DMS79 (cell line): ENCODE measurements at regions not wholly inside any gene's neighbourhood (a gene's known extent, or its start where the extent isn't known, plus 50 kb on each side); places are given as distances from the start of the nearest gene placed in this dataset.
"Not testable (repeated sequence)": the region's sequence is repeated elsewhere in the genome, so short reads cannot be mapped to it uniquely, and the experiment has no call there.

ENCODE experiments used
- DNase-seq: peaks from one replicate; lab custom pipeline; 2025; lab: John Stamatoyannopoulos, UW

DNA sequence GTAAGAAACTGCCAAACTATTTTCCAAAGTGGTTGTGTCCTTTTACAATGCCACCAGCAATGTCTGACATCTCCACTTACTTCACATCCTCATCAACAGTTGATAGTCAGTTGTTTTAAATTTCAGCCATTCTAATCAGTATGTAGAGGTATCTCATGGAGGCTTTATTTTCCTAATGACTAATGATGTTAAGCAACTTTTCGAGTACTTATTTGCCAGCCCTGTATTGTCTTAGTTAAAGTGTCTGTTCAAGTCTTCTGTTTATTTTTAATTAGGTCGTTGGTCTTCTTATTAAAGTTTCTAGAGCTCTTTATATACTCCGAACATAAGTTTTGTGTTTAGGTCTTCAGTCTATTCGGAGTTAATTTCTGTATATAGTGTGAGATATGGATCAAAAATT is 54.9 kb upstream of the NBPF12 start:
- DNase-seq, result not testable (repeated sequence)

DNA sequence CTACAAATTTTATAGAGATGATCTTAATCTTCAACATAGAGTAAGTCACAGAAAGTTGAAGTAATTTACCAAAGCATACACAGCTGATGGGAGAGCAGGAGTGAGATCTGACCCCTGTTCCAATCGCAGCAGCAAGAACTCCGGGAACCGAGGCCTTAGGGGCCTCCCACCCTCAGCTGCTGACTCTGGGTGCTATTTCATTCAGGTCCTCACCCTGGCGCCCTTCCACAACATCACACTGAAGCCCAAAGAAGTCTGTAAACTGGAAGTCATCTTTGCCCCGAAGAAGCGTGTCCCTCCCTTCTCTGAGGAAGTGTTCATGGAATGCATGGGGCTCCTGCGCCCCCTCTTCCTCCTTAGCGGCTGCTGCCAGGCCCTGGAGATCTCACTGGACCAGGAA is 57.0 kb upstream of the NBPF12 start:
- not testable (repeated sequence) for DNase-seq

DNA sequence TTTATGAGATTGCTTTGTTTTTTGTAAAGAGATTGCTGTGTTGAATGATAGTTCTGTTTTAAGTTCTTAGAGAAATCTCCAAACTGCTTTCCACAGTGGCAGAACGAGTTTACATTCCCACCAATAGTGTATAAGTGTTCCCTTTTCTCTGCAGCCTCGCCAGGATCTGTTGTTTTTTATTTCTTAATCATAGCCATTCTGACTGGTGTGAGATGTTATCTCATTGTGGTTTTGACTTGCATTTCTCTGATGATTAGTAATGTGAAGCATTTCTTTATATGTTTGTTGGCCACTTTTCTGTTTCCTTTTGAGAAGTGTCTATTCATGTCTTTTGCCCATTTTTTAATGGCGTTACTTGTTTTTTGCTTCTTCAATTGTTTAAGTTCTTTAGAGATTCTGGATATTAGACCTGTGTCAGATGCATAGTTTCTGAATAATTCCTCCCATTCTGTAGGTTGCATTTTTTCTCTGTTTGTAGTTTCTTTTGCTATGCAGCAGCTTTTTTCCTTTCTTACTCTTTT is 74.3 kb upstream of the NBPF12 start:
- DNase-seq, result not testable (repeated sequence)

DNA sequence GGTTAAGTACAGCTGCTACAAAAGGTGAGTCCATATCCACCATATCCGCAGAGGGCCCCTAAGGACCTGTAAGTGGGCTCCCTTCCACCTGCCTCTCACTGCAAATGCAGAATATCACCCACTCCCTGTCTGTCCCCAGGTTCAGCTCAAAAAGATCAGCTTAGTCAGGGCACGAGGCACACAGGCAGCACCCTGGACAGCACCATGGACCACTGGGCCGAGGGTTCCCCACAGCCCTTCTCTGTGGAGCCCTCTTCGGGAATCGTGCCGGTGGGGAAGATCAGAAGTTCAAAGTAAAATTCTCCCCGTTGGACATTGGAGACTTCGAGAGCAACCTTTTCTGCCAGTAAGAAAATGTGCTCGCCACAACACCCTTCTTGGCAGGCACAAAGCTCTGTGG is 85.0 kb upstream of the NBPF12 start:
- not testable (repeated sequence) for DNase-seq

DNA sequence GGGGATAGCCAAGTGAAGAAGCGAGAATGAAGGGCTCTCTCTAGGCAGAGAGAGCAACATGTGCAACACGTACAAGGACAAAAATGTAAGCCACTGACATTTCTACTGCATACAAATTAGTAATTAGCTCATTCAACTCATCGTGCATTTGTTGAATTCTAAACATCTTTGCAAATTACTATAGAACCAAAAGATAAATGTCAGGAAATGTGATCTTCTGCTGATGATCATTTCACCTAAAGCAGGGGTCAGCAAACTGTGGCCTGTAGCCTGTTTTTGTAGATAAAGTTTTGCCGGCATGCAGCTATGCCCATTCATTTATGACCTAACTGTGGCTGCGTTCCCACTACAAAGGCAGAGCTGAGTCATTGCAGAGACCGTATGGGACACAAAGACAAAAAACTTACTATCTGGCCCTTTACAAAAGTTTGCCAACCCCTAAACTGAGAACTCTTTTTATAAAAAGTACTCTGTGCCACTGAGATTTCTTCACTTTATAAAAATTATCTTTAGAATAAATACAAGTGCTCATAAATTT is 87.7 kb upstream of the NBPF12 start:
- not testable (repeated sequence) for DNase-seq

DNA sequence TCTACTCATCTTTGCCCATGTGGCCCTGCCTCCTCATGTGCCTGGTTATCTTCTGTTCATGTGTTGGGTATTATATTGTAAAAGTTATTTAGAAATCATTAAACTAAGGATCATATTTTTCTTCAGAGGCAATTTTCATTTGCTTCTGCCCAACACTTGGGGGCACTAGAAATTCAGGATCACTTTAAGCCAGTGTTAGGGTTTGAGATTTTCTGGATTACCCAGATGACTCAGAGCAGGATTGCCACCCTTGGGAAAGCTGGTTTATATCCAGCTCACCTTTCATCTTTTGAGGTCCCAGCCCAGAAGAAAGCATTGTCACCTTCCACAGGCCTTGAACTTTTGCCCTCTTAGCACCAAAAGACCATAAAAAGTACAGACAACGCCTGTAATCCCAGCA is 99.4 kb upstream of the NBPF12 start:
- not testable (repeated sequence) for DNase-seq

DNA sequence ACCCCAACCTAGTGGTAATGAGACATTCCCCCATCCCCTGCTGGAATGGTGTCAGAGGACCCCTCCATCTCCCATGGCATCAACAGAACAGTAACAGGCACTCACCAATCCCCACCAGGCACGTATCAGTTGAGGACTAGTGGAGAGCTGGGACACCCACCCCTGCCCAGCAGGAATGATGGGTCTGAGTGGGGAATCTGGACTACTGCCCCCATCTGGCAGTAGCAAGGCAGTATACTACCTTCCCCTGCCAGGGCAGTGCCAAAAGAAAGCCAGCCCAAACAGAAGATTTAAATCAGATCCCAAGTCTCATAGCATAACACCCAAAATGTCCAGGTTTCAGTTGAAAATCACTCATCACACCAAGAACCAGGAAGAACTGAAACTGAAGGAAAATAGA is 111.2 kb upstream of the NBPF12 start:
- not testable (repeated sequence) for DNase-seq

DNA sequence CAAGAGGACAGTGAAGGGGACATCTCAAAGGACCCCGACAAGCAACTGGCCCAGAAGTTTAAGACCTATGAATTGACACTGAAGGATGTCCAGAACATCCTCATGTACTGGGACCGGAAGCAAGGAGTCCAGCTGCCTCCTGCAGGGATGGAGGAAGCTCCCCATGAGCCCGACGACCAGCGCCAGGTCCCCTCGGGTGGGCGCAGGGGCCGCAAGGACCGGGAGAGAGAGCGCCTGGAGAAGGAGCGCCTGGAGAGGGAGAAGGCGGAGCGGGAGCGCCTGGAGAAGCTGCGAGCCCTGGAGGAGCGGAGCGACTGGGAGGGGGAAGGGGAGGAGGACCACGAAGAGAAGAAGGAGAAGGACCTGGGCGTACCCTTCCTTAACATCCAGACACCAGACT is 143.9 kb upstream of the NBPF12 start:
- DNase-seq, result not testable (repeated sequence)

DNA sequence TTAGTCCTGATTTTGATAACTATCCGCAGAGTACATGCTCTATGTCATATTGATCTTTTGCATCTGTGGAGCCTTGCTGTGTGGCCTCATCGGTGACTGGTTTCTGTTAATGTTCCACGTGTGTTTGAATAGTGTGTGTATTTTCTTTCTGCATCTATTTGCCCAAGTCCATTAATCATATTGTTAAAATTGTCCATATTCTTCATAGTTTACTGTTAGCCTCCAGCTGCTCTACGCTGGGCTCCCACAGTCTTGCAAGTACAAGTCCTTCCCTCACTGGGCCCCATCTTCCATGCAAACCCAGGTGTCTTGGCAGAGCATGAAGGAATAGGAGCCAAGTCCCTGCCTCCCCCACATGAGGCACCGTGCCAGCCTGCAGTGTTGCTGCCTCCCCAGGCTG is 145.4 kb upstream of the NBPF12 start:
- DNase-seq, result not testable (repeated sequence)

DNA sequence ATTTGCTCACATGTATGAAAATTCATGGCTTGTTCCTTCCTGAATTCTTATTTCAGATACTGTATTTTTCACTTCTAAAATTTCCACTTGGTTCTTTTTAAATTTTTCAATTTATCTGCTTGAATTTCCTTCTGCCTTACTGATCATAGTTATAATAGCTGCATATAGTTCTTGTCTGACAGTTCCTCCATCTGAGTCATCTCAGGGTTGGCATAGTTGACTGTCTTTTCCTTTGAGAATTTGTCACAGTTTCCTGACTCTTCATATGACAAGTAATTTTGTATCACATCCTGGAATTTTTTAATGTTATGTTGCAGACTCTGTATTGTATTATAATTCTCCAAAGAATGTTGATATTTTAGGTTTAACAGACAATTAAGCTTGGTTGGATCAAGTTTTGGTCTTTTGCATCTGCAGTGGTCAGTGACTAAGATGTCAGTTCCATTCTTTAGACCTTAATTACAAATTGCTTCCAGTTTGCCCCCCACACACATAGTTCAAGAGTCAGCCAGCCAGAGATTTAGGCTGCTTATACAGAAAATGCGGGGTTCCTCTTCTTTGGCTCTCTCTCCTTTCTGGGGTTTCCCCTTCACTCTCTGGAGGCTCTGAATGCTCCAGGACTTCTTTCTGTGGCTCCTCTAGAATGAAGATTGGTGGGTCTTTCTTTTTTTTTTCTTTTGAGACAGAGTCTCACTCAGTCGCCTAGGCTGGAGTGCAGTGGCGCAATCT is 153.7 kb upstream of the NBPF12 start:
- DNase-seq, result not testable (repeated sequence)

DNA sequence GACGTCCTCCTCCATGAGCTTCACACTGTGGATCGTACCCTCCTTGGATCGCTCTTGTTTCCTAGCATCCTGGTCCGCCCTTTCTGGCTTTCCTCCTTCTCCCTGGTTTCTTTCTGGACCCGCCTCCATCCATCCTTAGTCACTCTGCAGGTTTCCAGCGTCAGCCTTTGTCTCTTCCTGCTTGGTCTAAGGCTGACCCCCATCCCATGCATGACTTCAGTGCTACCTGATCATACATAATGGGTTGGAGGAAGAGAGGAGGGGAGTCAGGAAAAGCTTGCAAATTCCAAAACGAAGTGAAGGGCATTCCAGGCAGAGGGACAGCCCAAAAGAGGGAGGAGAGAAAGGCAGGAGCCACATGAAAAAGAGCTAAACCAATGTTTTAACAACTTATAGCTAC is 156.9 kb upstream of the NBPF12 start:
- not testable (repeated sequence) for DNase-seq

DNA sequence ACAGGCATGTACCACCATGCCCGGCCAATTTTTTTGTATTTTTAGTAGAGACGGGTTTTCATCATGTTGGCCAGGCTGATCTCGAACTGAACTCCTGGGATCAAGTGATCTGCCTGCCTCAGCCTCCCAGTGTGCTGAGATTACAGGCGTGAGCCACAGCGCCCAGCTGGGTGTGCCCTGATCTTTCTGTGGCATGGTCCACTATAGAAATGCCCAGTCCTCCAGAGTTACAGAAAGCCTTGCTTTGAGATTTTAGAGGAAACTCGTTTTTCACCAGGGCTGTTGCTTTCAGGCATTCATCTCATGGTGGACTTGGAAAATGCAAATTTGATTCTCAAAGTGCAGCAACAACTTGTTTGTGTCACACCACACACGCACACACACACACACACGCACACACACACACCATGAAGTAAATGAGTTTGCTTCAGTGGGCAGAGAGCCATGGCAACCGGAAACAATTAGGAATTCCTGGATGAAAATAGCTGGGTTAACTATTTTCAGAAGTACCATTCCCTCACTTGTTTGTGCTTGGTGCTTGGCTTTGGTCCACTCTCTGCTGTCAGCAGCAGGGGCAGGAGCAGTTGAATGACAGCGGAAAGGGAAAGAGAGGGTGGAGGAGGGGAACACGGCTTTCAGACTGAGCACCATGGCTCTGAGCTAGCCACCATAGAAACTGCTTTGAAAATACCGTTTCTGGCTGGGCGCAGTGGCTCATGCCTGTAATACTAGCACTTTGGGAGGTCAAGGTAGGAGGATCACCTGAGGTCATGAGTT is 160.1 kb upstream of the NBPF12 start:
- DNase-seq, result not testable (repeated sequence)

DNA sequence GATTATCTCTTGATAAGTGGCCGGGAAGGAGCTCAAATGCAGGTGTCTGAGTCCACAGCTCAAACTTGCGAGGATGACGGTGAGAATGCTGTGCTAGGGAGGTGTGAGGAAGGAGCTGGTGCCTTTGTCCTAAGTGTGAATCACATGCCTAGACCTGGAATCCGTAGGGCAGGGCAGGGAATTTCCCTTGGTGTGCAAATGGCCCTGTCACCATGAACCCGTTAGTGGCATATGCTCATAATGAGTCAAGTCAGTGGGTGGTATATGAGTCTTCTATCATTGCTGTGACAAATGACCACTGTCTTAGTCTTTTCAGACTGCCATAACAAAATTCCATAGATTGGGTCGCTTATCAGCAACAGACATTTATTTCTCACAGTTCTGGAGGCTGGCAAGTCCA is 163.1 kb upstream of the NBPF12 start:
- not testable (repeated sequence) for DNase-seq

DNA sequence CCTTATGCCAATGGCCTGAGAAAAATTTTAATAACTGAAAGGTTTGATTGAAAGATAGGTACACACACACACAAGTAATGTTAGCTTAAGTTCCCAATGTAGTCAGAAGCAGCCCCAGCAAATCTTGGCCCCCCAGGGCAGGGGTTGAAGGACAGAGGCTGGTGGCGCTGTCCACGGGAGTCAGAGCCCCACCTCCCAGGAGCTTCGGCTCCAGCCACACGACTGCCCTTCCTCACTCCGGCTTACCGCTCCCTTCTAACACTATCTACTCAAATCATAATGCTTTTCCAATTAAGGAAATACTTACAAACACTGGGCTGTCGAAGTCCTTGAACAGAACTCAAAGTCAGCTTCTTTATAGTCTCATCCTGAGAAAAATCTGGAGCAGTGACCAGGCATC is 163.9 kb upstream of the NBPF12 start:
- not testable (repeated sequence) for DNase-seq

DNA sequence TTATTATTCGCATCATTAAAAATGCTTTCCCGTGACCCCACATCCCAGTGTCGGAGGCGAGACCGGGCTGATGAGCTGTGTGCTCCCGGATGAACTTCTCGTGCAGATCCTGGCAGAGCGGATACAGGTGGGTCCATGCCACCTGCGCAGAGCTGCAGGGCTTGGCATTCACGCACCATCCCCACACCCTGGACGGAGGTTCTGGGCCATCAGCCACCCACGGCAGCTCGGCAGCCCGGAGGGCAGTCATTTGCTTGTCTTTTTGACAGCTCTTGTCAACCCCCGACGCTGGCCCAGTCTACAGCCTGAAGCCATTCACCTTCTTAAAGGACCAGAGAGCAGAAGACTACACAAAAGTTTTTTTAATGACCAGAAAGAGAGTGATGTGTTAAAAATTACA is 166.7 kb upstream of the NBPF12 start:
- not testable (repeated sequence) for DNase-seq

DNA sequence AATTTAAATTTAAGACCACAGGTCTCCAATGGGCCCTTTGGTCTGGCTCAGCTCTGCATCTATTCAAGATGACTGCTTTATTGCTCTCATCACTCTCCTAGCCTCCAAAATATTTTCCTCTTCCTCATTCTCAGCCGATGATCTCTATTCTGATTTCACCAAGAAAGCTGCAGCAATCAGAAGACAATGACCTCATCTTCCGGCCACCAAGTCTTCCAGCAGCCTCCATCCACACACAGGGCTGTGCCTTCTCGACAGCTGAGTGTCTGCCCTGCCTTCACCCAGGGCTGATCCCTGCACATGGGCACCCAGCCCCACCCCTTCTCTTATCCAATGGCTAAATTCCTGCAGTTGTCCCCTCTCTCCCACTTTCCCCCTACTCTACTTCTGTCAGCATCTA is 167.1 kb upstream of the NBPF12 start:
- DNase-seq, result not testable (repeated sequence)

DNA sequence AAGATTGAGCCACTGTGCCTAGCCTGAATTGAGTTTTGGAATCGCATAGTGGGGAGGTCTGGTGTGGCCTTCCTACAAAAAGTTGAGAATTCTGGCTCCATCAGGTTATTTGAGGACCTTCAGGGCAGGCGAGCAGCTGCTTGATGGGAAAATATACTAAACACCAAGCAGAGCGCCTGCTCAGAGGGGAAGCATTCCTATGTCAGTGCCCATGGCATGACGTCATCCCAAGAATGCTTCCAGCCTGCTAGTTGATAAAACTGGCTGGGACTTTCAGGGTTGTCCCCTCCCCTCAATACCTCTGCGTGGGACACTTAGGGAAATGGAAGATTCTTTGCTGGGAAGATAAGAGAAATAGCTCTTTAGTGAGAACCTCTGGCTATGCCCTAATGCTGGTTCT is 174.9 kb upstream of the NBPF12 start:
- DNase-seq, result not testable (repeated sequence)

DNA sequence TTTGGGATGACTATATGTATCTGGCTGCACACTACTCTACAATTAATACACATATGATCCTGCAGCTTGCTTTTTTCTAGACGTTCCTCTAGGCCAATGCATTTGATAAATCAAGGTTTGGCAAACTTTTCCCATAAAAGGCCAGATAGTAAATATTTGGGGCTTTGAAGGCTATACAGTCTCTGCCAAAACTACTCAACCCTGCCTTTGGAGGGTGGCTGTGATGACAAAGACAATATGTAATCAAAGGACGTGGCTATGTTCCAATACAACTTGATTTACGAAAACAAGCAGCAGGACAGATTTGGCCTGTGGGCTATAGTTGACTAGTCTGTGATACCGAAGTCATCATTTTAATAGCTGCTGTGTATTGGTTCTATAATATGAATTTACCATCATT is 181.3 kb upstream of the NBPF12 start:
- DNase-seq, result not testable (repeated sequence)

DNA sequence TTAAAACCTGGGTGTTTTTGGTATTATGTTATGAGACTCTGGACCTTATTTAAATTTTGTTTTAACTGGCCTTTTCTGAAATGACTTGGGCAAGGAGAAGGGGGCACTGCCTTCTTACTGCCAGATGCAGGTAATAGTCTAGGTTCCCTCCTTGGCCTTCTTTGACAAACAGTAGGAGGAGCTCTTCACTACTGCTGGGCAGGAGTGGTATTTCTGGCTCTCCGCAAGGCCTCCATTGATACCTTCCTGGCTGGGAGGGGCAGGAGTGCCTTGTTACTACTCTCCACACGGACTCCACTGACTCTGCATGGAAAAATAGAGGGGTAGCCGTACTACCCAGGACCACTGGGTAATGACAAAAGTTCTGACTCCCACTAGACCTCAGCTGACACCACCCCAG is 189.4 kb upstream of the NBPF12 start:
- DNase-seq, result not testable (repeated sequence)

DNA sequence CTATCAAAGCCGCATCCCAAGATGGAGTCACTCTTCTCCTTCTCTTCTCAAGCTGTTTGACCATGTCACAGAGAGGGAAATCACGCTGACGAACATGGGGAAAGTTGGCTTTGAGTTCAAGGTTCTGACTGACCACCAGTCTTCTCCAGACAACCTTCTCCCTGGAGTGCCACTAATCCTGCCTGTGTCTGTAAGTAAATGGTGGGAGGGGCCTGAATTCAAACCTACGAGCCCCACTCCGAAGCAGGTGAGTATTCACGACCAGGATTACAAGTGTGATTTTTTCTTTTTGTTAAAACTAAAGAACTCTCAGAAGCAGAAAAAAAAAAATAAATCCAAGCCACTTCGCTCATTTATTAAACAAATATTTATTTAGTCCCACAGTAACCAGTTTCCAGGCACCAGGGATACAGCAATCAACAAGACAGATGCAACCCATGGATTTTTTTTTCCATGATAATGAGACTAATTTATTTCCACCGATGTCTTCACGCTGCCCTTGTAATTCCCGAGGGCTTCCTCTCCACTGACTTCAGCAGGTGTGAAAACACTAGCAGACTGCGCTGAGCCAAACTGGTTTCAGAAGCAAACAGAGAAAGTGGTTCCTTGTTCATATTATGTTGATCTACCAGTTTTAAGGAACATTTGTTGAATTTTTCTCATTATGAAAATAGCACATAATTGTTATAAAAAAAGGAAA is 206.0 kb upstream of the NBPF12 start:
- DNase-seq, result not testable (repeated sequence)

DNA sequence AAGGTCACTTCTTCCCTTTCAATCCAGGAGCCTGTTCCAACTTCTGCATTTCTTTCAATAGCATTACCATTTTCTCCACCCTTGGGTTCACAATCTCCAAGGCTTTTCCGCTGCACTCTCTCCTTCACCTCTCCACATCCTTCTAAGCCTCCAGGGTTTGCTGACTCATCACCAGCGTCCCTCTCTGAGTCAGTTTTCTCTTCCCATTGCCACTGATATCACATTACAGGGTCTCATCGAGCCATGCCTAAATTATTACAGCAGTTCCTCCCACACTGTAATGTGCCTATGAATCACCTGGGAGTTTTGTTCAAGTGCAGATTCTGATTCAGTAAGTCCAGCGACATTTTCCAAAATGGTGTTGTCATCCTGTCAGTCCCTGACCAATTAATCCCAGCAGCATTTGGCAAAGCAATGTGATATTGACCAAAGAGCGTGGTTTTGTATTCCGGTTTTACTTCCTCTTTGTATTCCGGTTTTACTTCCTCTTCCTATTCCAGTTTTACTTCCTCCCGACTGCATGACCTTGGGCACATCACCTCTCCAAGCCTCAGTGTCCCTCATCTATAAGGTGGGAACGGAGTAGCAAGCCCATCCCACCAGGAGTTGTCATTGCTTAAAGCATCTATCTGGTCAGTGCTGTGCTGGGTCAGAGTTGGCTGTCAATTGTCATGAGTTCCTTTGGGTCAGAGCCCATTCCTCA is 208.3 kb upstream of the NBPF12 start:
- DNase-seq, result not testable (repeated sequence)

DNA sequence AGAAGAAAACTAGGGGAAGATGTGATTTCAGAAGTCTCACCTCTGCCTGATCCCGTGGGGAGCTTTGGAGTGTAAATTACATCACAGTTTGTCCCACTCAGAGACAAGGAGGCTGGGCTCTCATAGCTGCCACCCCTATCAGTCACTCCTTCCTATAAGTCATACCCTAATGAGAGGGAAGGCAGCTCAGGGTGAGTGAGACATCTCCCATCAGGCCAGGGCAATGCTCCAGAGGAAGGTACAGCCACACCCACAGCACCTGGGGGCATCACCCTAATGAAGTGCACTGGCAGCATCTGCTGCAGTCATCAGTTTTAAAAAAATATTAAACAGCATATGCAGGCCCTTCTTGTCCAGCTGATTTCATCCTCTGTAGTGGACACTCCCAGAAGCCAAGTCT is 223.1 kb upstream of the NBPF12 start:
- not testable (repeated sequence) for DNase-seq
